ENCODE measurements at regions not wholly inside any gene's neighbourhood (a gene's known extent, or its start where the extent isn't known, plus 50 kb on each side); places are given as distances from the start of the nearest gene placed in this dataset.
A peak's percentile ranks its signal among the peaks of the same experiment; 100 is the strongest.

GRCh38 chr1:193516755-193517388 is 330.5 kb upstream of the B3GALT2 start:
- DNase-seq = peak; percentile 23

- no peak for DNase-seq
Measured at GRCh38 chr1:193514397-193514796, 328.0 kb upstream of the B3GALT2 start.

- no peak for DNase-seq
Measured at GRCh38 chr1:193513032-193513431, 326.6 kb upstream of the B3GALT2 start.

GRCh38 chr1:193504920-193505319 is 318.5 kb upstream of the B3GALT2 start:
- no peak for DNase-seq

- no peak for DNase-seq
Measured at GRCh38 chr1:193498088-193498655, 311.8 kb upstream of the B3GALT2 start.

- no peak for DNase-seq
Measured at GRCh38 chr1:193494368-193494767, 308.0 kb upstream of the B3GALT2 start.

- no peak for DNase-seq
Measured at GRCh38 chr1:193489191-193489590, 302.8 kb upstream of the B3GALT2 start.

GRCh38 chr1:193487722-193488121 is 301.3 kb upstream of the B3GALT2 start:
- DNase-seq = no peak

- DNase-seq = no peak
Measured at GRCh38 chr1:193486671-193487229, 300.3 kb upstream of the B3GALT2 start.

- DNase-seq = no peak
Measured at GRCh38 chr1:193480755-193481154, 294.3 kb upstream of the B3GALT2 start.

GRCh38 chr1:193479187-193479586 is 292.8 kb upstream of the B3GALT2 start:
- peak; percentile 84 for DNase-seq

GRCh38 chr1:193476748-193477147 is 290.3 kb upstream of the B3GALT2 start:
- no peak for DNase-seq

- DNase-seq = no peak
Measured at GRCh38 chr1:193473932-193474331, 287.5 kb upstream of the B3GALT2 start.

- no peak for DNase-seq
Measured at GRCh38 chr1:193472838-193473398, 286.5 kb upstream of the B3GALT2 start.

GRCh38 chr1:193472430-193472829 is 286.0 kb upstream of the B3GALT2 start:
- no peak for DNase-seq

GRCh38 chr1:193471981-193472380 is 285.6 kb upstream of the B3GALT2 start:
- no peak for DNase-seq

- no peak for DNase-seq
Measured at GRCh38 chr1:193463326-193463932, 277.0 kb upstream of the B3GALT2 start.

GRCh38 chr1:193462629-193463320 is 276.4 kb upstream of the B3GALT2 start:
- DNase-seq = no peak

GRCh38 chr1:193458628-193459027 is 272.2 kb upstream of the B3GALT2 start:
- peak; percentile 82 for DNase-seq

- peak; percentile 40 for DNase-seq
Measured at GRCh38 chr1:193457676-193458075, 271.3 kb upstream of the B3GALT2 start.

- DNase-seq = no peak
Measured at GRCh38 chr1:193456811-193457280, 270.4 kb upstream of the B3GALT2 start.

- no peak for DNase-seq
Measured at GRCh38 chr1:193451606-193452005, 265.2 kb upstream of the B3GALT2 start.

GRCh38 chr1:193451001-193451400 is 264.6 kb upstream of the B3GALT2 start:
- no peak for DNase-seq

All from activated CD4-positive, alpha-beta T cell treated with anti-CD3 and anti-CD28 coated beads, Interleukin-10, Interleukin-2, amounts not matched to agents 100 ng/mL and 50 ng/mL, durations not matched to agents 16 hours and 8 hours (primary cell).